ENCODE measurements at regions not wholly inside any gene's neighbourhood (a gene's known extent, or its start where the extent isn't known, plus 50 kb on each side); places are given as distances from the start of the nearest gene placed in this dataset.

DNA sequence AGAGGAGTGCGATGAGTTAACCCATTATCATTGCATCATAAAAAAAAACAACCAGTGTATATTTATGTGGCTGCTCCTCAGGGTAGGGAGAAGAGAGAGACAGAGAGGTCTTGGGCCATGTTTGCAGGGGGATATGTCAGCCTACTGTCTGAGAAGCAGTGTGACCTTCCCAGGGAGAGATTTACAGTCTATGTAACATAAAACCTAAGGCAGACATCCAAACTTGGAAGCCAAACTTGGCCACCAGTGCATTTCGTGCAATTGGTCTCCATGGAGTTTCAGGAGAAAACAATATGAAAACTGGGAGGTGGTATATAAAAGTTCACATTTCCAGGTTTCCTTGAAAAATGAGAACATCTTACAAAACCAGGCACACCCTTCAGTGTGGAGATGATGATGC lies 85.9 kb upstream of the CXCL12 start:
- Histone ChIP-seq H3K9ac (no peak overlapping the region), H4K20me1 (ENCODE audit: low read depth) (no peaks in the 10 kb centered on the region), H3K9me3 (ENCODE audit: low read depth) (no peaks in the 10 kb centered on the region), H3K79me2 (ENCODE audit: low read depth) (no peaks in the 10 kb centered on the region), H3F3A (ENCODE audit: low read depth) (no peaks in the 10 kb centered on the region), H3K4me2 (no peak overlapping the region), H3K27ac (no peak overlapping the region), H3K4me3 (no peak overlapping the region), H2AFZ (replicated peaks) (no peak overlapping the region), H3K4me1 (no peaks in the 10 kb centered on the region), H3K36me3 (no peaks in the 10 kb centered on the region), H3K27me3 (no peaks in the 10 kb centered on the region)
- Mint-ChIP-seq H3K9me3 (no peaks in the 10 kb centered on the region), H3K36me3 (no peaks in the 10 kb centered on the region), H3K4me3 (no peak overlapping the region), H3K27ac (no peak overlapping the region), H3K4me1 (peaks cover 4% of the 10 kb centered on the region), H3K27me3 (ENCODE audit: insufficient read depth, low read depth) (peaks cover 8% of the 10 kb centered on the region)
- no peak for DNase-seq (ENCODE audit: low spot score)
- TF ChIP-seq EZH2 (IDR thresholded peaks at IDR 0.05) (no peak), EZH2phosphoT487 (IDR thresholded peaks at IDR 0.05) (no peak)
- TF ChIP-seq, protein P1, sequence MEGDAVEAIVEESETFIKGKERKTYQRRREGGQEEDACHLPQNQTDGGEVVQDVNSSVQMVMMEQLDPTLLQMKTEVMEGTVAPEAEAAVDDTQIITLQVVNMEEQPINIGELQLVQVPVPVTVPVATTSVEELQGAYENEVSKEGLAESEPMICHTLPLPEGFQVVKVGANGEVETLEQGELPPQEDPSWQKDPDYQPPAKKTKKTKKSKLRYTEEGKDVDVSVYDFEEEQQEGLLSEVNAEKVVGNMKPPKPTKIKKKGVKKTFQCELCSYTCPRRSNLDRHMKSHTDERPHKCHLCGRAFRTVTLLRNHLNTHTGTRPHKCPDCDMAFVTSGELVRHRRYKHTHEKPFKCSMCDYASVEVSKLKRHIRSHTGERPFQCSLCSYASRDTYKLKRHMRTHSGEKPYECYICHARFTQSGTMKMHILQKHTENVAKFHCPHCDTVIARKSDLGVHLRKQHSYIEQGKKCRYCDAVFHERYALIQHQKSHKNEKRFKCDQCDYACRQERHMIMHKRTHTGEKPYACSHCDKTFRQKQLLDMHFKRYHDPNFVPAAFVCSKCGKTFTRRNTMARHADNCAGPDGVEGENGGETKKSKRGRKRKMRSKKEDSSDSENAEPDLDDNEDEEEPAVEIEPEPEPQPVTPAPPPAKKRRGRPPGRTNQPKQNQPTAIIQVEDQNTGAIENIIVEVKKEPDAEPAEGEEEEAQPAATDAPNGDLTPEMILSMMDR (IDR thresholded peaks at IDR 0.05), result no peak

- H3F3A ChIP-seq (ENCODE audit: low read depth), result no peaks in the 10 kb centered on the region
- no peaks in the 10 kb centered on the region for H3K9me3 ChIP-seq (ENCODE audit: low read depth)
- no peaks in the 10 kb centered on the region for H3K36me3 Mint-ChIP-seq
- H3K27me3 Mint-ChIP-seq (ENCODE audit: insufficient read depth, low read depth), result peaks cover 5% of the 10 kb centered on the region
- no peak overlapping the region for H3K4me2 ChIP-seq
- no peaks in the 10 kb centered on the region for H3K36me3 ChIP-seq
- no peak overlapping the region for H3K27ac Mint-ChIP-seq
- TF ChIP-seq EZH2 (IDR thresholded peaks at IDR 0.05) (no peak), EZH2phosphoT487 (IDR thresholded peaks at IDR 0.05) (no peak)
- TF ChIP-seq, protein P1 (IDR thresholded peaks at IDR 0.05), result no peak
- H3K4me1 ChIP-seq, result no peaks in the 10 kb centered on the region
- no peak overlapping the region for H3K9ac ChIP-seq
- no peak overlapping the region for H3K4me3 ChIP-seq
- no peaks in the 10 kb centered on the region for H4K20me1 ChIP-seq (ENCODE audit: low read depth)
- no peaks in the 10 kb centered on the region for H3K9me3 Mint-ChIP-seq
- H3K27ac ChIP-seq, result no peak overlapping the region
- H3K79me2 ChIP-seq (ENCODE audit: low read depth), result no peaks in the 10 kb centered on the region
- H2AFZ ChIP-seq (replicated peaks), result no peak overlapping the region
- H3K27me3 ChIP-seq, result no peaks in the 10 kb centered on the region
- H3K4me1 Mint-ChIP-seq, result no peaks in the 10 kb centered on the region
- DNase-seq (ENCODE audit: low spot score), result no peak
- H3K4me3 Mint-ChIP-seq, result no peak overlapping the region
Measured at GRCh38 chr10:44471410-44471809, 86.5 kb upstream of the CXCL12 start.

- Histone ChIP-seq H2AFZ (replicated peaks) (no peak overlapping the region), H4K20me1 (ENCODE audit: low read depth) (no peaks in the 10 kb centered on the region), H3K27me3 (no peaks in the 10 kb centered on the region), H3K27ac (no peak overlapping the region), H3K4me2 (no peak overlapping the region), H3K4me1 (no peaks in the 10 kb centered on the region), H3K79me2 (ENCODE audit: low read depth) (no peaks in the 10 kb centered on the region), H3F3A (ENCODE audit: low read depth) (no peaks in the 10 kb centered on the region), H3K9me3 (ENCODE audit: low read depth) (no peaks in the 10 kb centered on the region), H3K36me3 (no peaks in the 10 kb centered on the region), H3K9ac (no peak overlapping the region), H3K4me3 (no peak overlapping the region)
- no peak for TF ChIP-seq EZH2 (IDR thresholded peaks at IDR 0.05)
- no peak for TF ChIP-seq EZH2phosphoT487 (IDR thresholded peaks at IDR 0.05)
- TF ChIP-seq, protein P1 (IDR thresholded peaks at IDR 0.05), result no peak
- Mint-ChIP-seq H3K9me3 (no peaks in the 10 kb centered on the region), H3K27ac (no peak overlapping the region), H3K27me3 (ENCODE audit: insufficient read depth, low read depth) (peaks cover 5% of the 10 kb centered on the region), H3K4me3 (no peak overlapping the region), H3K4me1 (no peaks in the 10 kb centered on the region), H3K36me3 (no peaks in the 10 kb centered on the region)
- DNase-seq (ENCODE audit: low spot score), result no peak
Measured at GRCh38 chr10:44473146-44473545, 88.2 kb upstream of the CXCL12 start.
